ENCODE measurements at regions not wholly inside any gene's neighbourhood (a gene's known extent, or its start where the extent isn't known, plus 50 kb on each side); places are given as distances from the start of the nearest gene placed in this dataset.

DNA sequence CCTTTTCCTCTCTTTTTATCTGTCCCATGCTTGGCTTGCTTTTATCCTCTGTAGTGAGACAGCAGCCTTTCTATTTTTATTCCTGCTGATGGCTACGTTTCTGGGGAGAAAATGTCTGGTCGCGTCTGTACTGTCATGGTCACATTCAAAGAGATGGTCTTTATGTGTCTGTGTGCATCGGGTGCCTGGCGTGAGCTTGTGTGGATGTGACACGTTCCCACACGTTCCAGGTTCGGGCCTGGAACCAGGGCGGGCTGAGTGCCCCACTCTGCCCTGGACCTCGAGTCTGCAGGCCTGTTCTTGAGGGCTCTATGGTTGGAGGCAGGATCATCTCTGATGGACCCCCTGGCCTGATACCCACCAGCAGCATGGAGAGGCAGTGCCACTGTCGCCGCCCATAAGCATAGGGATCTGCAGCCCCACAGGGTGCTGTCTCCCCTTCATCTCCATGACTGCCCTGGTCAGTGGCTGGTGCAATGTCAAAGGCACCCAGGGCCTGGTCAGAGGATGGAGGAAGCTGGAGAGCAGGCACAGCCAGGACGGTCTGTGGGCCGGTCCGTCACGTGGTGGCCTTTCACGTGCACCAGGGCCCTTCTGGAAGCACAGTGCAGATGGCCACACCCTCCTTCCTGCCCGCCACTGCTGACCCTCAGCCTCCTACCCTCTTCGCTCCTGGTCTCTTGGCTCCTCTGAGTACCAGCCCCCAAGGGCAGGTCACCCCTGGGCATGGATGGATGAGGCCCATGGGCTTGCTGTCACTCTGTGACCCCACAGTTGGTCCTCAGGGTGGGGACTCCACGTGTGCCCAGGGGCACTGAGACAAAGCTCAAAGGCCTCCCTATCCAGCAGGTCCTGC, 149.2 kb upstream of the TWIST2 start:
- 81 to 84% (median 83%) methylated on average over 20 of the region's 20 CpGs for WGBS, 3 donors
- no peak overlapping the region for H3K27ac ChIP-seq (ENCODE audit: low read depth, low read length)

DNA sequence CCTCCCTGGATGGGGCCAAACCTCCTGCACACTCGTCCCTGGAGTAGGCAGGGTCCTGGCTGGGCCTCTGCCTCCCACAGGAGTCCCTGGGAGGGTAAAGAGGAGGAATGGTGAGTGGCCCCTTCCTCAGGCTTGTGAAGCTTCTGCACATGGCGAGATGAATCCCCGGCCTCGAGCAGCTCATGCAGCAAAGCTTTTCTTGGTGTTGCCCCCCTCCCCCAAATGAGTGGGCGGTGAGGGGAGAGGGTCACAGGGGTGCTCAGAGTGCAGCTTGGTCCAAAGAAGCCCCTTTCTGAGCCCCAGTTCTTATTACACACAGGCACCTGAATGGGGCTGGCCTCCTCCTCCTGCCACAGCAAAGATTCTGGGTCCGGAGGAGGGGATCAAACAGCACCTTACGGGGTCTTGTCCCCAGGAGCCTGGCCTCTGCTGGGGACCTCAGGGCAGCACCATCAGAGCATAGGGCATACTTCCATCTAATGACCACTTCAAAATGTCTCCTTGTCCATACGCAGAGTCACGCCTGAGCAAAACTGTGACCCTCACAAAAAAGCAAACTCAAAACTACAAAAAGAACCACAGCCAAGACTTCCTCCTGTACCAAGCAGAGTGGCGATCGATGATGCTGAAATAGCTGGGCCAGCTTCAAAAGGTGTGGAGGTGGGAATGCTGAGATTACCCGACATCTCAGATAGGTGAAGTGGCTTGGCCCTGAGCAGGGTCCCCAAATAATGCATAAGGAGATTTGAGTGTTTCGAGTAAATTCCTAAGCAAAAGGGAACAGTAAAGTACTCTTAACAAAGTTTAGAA, 148.4 kb upstream of the TWIST2 start:
- H3K27ac ChIP-seq (ENCODE audit: low read depth, low read length), result no peak overlapping the region
- 83 to 91% (median 89%) methylated on average over 13 of the region's 13 CpGs for WGBS, 3 donors

DNA sequence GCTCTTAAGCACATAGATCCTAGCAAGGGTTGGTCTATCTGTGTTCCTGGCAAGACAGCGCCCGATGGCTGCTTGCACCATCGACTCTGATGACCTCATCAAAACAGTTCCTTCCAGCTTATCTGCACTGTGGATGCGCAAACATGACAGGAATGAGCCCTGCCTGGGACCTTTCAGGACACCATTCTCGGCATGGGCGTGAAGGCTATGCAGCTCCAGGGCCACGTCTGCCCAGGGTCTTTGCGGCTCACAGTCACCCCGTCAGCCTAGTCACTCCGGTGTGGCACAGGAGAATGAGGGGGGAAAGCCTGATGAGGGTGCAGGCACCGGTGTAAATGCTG, 147.8 kb upstream of the TWIST2 start:
- whole genome bisulfite sequencing, 3 donors, result 43 to 60% (median 52%) methylated on average over 11 of the region's 11 CpGs
- H3K27ac ChIP-seq (ENCODE audit: low read depth, low read length), result no peak overlapping the region

DNA sequence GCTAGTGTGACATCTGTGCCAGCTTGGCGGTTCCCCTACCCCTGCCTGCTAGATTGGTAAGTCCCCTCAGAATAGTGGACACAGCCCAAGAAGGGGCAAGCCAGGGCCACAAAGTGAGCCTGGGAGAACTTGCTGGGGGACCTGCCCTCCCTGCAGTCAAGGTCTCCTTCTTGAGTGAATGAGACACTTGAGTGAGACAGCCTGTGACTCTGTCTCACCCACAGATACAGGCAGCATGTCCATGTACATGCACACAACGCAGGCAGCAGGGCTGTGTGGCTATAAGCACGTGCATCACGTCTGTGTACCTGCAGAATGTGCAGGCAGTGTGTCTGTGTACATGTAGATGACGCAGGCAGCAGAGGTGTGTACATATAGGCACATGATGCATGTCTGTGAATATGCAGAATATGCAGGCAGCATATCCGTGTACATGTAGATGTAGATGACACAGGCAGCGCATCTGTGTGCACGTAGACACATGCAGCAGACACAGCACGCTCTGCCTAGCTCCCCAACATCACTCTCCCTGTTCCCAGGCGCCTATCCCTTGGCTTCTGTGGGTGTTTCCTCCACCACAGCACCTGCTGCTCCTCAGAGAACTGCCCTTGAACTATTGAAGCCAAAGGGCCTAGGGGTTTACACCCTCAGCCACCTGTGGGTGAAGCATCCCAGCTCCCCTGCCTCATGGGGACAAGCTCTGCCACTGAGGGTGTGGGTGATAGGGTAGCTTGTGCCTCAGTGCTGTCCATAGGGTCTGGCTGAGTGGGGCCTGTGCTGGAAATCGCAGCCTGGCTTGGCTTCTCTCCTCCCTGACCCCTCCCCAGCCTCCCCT, 147.2 kb upstream of the TWIST2 start:
- H3K27ac ChIP-seq (ENCODE audit: low read depth, low read length), result no peak overlapping the region
- 73 to 85% (median 77%) methylated on average over 11 of the region's 11 CpGs for WGBS, 3 donors

DNA sequence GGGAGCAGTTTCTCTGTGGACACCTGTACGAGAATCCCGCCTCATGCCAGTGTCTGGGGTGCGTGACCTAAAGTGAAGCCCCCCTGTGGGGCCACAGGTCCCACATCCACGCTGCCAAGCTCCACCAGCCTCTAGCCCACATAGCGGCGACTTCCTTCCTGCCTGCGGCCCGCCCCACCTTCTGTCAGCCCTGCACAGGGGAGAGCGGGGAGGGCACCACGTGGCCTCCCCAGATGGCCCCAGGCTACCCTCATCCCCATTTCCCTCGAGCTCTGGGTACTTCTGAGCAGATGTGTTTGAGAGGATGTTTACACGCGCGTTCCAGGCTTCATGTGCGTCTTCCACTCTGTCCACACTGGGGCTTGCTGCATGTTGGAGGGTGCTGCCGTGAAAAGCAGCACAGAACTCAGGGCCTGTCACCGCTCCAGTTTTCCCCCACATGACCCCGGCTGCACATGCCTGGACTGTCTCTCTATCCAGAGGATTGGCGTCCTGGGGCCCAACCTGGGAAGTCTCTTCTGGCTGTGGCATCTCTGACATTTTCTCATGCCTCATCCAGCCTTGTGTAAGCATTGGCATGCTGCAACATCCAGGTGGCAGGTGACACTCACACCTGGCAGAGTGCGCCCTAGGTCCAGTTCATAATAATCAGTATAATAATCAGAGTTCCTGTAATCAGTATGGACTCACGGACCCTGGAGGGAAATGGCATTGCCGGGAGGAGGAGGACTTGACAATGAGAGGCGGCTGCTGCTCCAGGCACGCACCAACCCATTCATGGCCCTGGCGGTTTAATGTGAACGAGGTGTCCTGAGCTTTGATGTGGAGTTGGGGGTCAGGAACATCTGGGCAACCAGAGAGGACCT, 146.3 kb upstream of the TWIST2 start:
- 70 to 76% (median 76%) methylated on average over 26 of the region's 26 CpGs for WGBS, 3 donors
- no peak overlapping the region for H3K27ac ChIP-seq (ENCODE audit: low read depth, low read length)

DNA sequence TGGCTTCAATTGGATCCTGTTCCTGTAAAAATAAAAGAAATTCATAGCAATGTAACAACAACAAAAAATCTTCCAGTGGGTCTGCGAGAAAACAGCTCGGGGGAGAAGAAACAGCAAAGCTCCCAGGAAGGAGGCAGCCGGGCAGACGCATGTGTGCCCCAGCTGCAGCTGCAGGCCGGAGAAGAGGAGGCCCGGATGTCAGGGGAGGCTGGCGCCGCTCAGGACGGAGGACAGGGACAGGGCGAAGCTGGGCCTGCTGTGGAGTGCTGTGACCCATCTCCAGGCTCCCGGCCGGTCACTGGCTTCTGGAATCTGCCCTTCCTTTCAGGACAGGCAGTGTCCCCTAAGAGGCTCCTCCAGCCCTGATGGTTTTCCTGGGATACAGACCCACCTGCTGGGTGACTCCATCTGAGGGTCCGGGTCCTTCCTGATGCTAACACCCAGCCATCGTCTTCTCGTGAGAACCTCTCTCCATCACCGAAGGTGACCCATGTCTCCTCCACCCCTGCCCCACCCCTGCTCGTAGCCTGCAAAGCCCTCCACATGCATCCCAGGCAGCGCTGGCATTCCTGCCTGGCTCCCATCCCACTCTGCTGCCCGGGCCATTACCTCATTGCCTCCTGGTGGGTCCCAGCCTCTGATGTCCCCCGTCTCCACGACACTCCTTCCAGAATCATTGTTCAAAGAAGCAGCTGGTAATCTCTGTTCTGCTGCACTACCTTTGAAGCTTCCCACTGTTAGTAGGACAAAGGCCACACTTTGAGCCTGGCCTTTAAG, 145.4 kb upstream of the TWIST2 start:
- 72 to 89% (median 87%) methylated on average over 21 of the region's 21 CpGs for WGBS, 3 donors

DNA sequence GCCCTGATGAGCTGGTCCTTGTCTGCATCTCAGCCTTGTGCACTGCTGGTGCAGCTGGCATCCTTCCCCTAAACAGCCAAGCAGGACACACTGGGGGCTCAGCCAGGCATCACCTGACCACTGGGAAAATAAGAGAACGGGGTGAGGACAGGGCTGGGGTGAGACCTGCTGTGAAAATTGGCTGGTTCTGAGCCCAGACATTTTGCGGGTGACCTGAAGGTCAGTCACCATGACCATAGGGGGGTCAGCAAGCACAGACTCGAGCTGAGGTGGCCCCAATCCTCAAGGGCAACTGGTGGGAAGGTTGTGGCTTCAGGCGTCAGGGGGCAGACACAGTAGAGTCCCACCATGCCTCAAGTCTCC, 144.9 kb upstream of the TWIST2 start:
- H3K27ac ChIP-seq (ENCODE audit: low read depth, low read length), result no peak overlapping the region
- WGBS, 3 donors, result 70 to 83% (median 80%) methylated on average over 4 of the region's 4 CpGs

More for the DNA sequence above, 145.4 kb upstream of the TWIST2 start:
- H3K27ac ChIP-seq (ENCODE audit: low read depth, low read length), result no peak overlapping the region

DNA sequence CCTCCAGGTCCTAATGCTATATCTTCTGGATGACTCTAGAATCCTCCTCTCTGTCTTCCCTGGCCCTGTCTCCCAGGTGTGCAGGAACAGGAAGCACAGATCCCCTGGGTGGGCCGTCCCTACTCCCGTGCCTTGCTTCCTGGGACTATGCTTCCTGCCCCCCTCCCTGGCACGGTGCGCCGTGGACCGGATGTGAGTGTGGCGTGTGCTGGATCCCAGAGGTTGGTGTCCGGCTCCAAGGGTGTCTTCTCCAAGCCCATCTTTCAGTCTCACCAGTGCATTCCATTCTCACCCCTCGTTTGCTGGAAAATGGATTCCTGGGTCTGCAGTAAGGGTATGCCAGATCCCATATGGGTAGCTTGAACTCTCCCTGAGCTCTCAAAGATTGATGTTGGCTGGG, 144.4 kb upstream of the TWIST2 start:
- no peak overlapping the region for H3K27ac ChIP-seq (ENCODE audit: low read depth, low read length)
- WGBS, 3 donors, result 85 to 86% (median 86%) methylated on average over 9 of the region's 9 CpGs

DNA sequence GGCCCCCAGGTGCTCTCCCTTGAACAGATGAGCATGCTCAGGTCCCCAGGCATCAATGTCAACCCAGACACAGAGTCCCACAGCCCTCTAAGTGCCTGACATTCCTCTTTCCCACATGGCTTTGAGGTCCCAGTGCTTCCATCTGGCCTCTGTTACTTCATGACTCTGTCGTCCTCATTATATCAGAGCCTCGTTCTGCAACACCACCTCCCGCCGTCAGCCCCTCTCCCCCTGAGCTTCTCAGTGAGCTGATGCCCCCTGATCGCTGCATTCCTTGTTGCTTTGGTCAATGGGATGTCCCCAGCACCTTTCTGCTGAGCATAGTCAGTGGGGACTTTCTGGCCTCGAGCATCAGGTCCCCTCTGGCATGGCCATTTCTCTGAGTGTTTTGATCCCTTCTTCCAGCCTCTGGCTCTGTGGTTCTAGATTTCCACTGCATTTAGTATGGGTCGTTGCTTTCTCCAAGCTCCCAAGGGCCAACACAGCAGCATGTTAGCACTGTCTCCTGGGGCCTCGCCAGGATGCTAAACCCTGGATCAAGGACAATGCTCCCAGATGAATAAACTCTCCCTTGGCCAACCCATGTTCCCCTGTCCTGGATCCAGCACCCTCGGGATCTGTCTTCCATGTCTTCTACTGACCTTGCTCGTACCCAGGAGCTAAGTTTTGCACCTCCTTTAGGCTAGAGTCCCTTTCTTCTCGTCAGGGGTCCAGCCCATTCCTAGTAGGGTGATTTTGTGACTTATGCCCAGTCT, 143.2 kb upstream of the TWIST2 start:
- H3K27ac ChIP-seq (ENCODE audit: low read depth, low read length), result no peak overlapping the region
- WGBS, 3 donors, result 70 to 89% (median 87%) methylated on average over 11 of the region's 11 CpGs

DNA sequence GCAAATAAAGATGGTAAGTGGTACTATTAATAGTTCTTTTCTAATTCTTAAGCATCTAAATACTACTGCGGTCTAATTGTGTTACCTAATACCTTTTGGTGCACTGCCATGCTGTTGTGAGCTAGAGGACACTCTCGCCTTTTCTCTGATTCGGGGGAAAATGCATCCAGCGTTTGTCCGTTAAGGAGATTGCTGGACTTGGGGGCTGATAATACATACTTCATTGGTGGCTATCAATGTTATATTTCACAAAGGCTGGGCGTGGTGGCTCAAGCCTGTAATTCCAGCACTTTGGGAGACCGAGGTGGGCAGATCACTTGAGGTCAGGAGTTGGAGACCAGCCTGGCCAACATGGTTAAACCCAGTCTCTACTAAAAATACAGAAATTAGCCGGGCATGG, 141.7 kb upstream of the TWIST2 start:
- H3K27ac ChIP-seq (ENCODE audit: low read depth, low read length), result no peak overlapping the region
- WGBS, 3 donors, result 86 to 97% (median 93%) methylated on average over 8 of the region's 8 CpGs

DNA sequence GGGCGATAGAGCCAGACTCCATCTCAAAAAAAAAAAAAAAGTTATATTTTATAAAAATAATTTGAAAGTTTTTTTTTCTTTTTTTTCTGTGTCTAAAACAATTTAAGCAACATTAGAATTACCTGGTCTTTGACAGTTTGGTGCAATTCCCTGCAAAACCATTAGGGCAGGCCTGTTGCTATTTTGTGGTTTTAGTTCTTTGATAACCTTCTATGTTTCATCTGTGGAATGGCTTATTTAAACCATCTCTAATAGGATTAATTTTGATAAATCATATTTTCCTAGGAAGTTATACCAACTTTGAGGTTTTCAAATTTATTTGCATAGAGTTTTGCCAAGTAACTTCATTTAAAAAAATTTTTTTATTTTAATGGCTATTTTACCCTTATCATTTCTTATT, 141.2 kb upstream of the TWIST2 start:
- WGBS, 3 donors, result 77 to 100% (median 100%) methylated on average over 1 of the region's 1 CpG
- no peak overlapping the region for H3K27ac ChIP-seq (ENCODE audit: low read depth, low read length)

DNA sequence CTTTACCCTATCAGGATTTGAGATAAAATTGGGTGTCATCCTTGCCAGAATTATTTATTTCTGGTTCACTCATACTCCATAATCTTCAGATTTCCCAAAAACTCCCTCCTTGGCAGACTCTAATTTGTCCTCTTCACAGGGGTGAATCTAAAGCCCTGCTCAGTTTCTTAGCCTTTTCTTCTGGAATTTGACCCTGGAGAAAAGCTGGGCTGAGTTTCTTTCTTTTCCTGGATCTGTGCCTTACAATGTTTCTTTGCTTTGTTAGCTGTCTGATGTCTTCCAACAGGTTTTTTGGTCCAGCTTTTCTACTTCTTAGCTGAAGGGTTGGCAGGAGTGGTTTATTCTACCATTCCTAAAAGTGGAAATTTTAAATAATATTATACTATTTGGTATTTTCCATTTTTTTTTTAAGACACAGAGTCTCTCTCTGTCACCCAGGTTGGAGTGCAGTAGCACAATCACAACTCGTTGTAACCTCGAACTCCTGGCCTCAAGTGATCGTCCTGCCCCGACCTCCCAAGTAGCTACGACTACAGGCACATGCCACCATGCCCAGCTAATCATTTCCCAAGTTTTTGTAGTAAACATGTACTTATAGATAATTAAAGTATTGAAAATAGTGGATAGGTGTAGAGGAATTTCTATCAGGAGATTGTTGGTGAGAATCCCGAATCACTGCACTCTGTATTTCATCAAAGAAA, 138.4 kb upstream of the TWIST2 start:
- H3K27ac ChIP-seq (ENCODE audit: low read depth, low read length), result no peak overlapping the region

DNA sequence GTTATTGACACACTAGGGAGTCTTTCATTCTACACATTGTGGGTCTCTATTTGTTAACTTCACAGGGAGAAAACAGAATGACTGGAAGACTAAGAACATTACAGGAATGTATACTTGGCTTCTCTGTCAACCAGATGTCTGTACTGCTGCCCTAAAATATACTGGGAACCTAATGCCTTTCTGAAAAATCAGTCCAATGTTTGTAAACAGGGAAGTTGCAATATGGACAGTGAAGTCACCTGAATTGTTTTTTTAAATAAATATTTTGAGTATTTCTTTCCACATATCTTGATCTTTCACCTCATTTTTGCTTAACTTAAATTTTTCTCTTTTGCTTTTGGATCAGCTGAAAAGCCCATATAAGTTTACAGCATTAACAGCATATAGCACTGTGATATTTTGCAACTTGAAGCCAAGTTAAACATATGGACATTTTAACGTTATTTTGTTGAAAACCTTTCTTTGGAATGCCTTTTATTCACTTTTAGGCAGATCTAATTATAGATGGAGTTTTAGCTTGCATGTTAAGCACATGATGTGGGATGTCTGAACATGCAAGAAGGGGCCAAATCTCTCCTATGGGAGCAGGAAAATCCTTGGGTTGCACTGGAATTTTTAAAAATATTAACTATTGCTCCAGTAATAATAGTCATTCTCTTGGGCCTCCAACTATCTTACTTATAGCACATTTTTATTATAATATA, 137.7 kb upstream of the TWIST2 start:
- H3K27ac ChIP-seq (ENCODE audit: low read depth, low read length), result no peak overlapping the region

More for the DNA sequence above, 138.4 kb upstream of the TWIST2 start:
- WGBS, 3 donors, result 59 to 70% (median 65%) methylated on average over 6 of the region's 6 CpGs

DNA sequence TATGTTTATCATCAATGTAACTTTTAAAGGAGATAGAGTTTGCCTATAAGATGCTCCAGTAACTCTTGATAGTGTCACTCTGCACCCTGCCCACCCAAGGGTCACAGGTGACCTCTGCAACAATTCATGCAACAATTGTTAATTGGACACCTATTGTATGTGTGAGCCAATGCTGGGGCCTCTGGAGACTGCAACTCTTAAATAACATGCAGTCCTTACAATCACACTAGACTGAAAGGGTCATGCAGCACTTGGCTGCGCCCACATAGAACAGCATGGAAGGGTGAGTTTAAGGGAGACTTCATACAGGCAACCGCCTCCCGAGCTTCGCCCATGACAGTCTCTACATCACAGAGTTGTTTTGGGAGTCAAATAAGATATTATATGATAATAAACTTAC, 137.1 kb upstream of the TWIST2 start:
- WGBS, 3 donors, result 81 to 94% (median 90%) methylated on average over 4 of the region's 4 CpGs
- no peak overlapping the region for H3K27ac ChIP-seq (ENCODE audit: low read depth, low read length)

More for the DNA sequence above, 137.7 kb upstream of the TWIST2 start:
- WGBS, 3 donors, result 29 to 44% (median 34%) methylated on average over 1 of the region's 1 CpG

DNA sequence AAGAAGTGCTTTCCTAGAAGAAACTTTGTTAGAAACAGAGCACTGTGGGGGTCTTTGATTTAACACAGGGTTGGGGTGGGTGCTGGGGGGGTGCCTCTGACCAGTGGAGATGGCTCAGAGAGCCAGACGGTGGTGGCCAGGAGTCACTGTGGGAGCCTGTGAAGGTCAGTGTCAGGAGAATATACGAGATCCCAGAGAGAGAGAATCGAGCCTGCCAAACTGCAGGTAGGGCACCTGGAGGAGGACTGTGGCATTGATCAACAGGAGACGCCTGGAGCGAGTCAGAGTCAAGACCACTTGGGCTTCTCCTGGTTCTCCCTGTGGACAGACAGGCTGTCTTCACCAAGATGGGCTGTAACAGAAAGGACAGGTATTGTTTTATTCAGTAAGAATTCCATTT, 136.5 kb upstream of the TWIST2 start:
- H3K27ac ChIP-seq (ENCODE audit: low read depth, low read length), result no peak overlapping the region
- WGBS, 3 donors, result 69 to 87% (median 86%) methylated on average over 5 of the region's 5 CpGs

DNA sequence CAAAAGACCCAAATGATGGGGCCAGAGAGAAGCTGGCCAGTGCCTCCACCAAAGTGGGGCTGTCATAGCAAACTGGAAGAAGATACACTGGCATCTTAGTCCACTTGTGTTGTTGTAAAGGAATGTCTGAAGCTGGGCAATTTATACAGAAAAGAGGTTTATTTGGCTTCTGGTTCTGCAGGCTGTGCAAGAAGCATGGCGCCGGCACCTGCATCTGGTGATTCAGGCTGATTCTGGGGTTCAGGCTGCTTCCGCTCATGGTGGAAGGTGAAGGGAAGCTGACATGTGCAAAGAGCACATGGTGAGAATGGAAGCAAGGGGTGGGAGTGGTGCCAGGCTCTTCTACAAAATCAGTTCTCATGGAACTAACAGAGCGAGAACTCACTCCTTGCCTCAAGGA, 135.9 kb upstream of the TWIST2 start:
- H3K27ac ChIP-seq (ENCODE audit: low read depth, low read length), result no peak overlapping the region
- WGBS, 3 donors, result 94 to 98% (median 98%) methylated on average over 4 of the region's 4 CpGs
